M059J (cell line): ENCODE measurements at regions not wholly inside any gene's neighbourhood (a gene's known extent, or its start where the extent isn't known, plus 50 kb on each side); places are given as distances from the start of the nearest gene placed in this dataset.

Experiments used
- DNase-seq: peaks from one replicate; pipeline ENCODE4 v3.0.0-alpha.2; 2012; ENCODE audit warnings: low read depth

DNA sequence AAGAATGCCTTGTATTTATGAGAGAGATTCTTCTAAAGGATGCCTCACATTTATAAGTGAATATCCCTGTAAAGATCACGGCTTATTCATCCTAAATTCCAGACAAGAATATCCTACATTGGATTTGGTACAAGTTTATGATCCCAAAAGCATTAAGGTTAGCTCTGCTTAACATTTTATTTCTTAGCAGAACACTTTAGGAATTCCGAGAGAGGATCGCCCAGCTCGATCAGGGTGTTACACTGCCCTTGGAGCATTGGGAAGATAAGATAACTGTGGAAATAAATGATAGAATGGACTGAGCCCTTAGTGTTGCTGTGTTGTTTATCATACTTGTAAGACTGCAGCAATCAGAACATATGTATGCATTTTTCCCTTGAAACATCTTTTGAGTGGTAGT is 223.0 kb upstream of the CDIN1 start:
- DNase-seq: no peak

GRCh38 chr15:36356978-36357601 is 222.3 kb upstream of the CDIN1 start:
- peak; percentile 54 for DNase-seq

DNA sequence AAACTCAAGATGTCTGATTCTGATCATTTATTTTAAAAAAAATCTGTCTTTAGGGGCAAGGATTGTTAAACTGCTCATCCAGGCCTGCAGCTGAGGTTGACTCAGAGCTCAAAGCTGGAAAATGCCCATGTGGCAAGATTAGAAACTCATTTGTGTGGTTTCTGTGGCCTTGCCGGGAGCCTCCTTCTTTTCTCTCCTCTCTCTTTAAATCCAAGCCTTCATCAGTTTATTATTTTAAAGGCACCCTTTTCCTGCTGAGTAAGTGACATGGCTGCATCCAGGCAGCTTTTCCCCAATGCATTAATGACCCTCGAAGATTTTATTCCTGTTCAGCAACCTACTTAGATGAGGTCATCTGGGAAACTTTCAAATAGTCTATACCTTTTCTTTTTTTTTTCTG is 221.3 kb upstream of the CDIN1 start:
- DNase-seq: peak; percentile 91

DNA sequence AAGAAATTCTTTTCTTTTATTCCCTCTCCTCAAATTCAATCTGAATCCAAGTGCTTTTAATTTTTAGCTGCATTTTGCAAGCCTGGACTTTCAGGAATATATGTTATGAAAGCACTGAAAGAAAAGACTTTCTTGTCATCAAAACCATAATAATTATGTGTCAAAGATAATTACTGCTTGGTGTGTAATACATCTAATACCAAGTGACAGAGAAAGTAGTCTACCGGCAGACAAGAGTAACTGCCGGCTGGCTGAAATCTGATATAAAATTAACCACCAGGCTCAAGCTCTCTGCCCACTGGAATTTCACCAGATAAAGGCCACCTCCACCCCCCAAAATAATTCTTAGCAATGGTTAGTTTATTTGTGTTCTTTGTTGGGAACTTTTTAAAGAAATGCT is 220.9 kb upstream of the CDIN1 start:
- peak; percentile 50 for DNase-seq

DNA sequence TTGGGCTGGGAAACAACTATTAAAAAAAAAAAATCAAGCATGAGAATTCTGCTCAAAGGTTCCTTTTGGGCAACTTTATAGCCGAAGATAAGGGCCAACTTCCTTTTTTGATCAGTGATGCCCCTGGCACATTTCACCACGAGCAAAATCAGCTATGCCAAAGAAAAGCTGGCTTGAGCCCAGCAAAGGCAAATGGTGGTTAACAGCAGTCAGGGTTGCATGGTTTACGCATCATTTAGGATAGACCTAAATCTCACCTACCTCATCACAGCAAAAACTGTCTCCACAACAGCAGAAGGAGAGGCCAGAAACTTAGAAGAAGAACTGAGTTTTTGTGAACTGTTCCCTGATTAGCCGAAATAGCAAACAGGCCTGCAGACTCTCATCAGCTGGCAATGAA is 220.1 kb upstream of the CDIN1 start:
- DNase-seq: peak; percentile 44

GRCh38 chr15:36361351-36361870 is 218.0 kb upstream of the CDIN1 start:
- peak; percentile 34 for DNase-seq

- no peak for DNase-seq
Measured at GRCh38 chr15:36362509-36362915, 216.9 kb upstream of the CDIN1 start.

DNA sequence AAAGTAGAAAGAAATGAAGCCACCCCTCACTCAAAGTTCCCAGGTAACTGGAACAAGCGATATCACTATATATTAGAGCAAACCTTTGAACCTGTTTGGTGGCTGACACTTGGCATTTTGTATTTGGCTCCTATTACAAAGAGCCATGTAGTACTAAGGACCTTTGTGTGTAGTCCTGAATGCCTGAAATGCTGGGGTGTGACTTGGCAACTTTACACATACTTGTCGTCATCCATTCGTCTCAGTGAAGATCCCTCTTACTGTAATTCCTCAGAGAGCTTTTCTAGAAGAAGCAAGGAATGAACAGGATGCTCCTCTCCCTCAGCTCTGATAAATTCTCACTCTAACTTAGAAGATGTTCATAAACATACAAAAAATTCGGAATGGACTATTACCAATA is 216.1 kb upstream of the CDIN1 start:
- peak; percentile 53 for DNase-seq

DNA sequence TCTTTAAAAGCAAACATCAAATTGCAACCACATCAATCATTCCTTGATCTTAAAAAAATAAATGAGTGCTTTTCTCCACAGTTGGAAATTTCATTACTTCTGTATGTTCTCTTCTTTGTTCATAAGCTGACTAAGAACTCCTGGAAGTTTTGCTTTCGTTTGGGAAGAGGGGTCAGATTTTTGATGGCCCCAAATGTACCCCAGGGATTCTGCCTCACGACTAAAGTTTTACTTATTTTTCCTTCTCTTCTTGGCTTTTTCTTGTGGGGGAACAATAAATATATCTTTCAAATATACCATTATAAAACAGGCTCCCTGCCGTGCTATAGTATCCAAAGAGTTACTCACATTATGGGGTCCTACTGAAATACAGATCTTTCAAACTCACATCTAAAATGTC is 215.0 kb upstream of the CDIN1 start:
- DNase-seq: no peak

DNA sequence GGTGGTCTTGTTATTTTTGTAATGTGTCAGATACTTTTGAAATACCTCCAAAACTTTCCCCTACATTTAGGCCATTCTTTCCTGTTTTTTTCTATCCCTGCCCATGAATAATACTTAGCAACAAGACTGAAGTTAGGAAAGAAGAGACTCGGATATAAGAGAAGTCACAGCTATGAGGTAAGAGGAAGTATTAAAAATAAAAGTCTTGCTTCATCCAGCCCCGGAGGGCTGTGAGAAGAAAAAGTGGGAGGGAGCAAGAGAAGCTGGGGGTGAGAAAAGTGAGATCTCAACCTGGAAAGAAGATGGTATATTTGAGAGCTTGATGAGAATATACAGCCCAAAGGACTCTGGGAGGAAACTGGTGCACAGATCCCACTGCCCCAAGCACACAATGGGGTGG is 213.5 kb upstream of the CDIN1 start:
- no peak for DNase-seq

DNA sequence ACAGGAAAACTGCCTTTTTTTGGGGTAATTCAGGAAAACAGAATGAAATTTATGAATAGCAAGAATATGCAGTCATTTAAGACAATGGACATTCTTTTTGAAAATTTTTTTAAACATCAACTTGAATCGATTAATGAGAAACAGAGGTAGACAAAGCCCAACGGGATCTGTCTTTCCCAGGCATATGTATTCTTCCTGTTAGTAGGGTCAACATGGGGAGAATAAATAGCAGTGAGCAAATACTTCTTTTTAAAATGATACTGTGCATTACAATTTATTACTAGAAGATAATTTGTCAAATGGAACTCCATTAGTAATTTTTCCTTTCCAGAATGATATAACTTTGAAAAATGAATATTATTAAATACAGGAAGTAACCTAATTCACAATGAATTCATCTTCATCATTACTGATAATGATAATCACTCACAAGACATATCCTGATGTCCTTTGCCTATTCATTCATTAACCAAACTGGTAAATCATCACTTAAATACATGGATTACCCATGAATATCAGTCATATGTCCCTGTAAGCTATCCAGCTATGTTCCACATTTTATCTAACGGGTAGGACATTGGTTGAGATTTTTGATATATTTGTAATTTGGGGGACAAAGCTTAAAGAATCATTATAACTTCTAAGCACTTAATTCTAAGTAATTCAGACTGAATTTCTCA is 209.2 kb upstream of the CDIN1 start:
- no peak for DNase-seq

GRCh38 chr15:36370731-36371112 is 208.7 kb upstream of the CDIN1 start:
- DNase-seq: peak; percentile 81

- no peak for DNase-seq
Measured at GRCh38 chr15:36371509-36371908, 207.9 kb upstream of the CDIN1 start.

- no peak for DNase-seq
Measured at GRCh38 chr15:36372968-36373367, 206.5 kb upstream of the CDIN1 start.

DNA sequence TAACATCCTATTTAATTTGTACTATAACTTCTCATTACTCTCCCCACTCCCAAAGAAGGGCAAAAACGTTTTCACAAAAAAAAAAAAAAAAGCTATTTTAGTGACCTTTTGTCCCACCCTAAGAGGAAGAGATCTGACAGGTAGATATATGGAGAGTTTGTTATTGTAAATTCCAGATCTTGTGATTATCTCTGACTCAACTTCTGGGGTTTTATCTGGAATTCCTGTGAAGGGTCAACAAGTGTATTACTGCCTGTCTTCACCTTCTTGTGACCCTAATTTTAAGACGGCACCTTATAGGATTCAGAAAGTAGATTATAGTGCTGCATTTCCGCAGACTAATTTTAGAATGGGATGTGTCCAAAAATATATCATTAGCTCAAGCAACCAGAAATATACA is 205.9 kb upstream of the CDIN1 start:
- DNase-seq: peak; percentile 74

DNA sequence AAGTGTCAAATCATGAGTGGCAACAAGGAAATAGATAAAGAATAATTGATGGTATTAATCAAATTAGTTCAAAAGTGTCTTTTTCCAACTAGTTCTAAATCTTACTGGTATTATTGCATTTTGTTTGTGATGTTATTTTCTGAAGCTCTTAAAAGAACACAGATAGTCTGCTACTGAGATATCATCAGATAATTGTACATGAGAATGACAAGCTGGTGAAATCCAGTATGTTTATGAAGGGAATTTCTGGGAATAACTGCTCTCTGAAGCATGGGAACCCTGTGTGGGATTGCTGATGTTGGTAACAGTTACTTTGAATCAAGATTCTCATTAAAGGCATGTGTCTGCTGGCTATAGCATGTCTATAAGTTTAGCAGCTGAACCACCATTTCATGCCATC is 190.3 kb upstream of the CDIN1 start:
- DNase-seq: no peak

GRCh38 chr15:36390491-36390890 is 188.9 kb upstream of the CDIN1 start:
- DNase-seq: no peak

- no peak for DNase-seq
Measured at GRCh38 chr15:36392676-36393266, 186.7 kb upstream of the CDIN1 start.

DNA sequence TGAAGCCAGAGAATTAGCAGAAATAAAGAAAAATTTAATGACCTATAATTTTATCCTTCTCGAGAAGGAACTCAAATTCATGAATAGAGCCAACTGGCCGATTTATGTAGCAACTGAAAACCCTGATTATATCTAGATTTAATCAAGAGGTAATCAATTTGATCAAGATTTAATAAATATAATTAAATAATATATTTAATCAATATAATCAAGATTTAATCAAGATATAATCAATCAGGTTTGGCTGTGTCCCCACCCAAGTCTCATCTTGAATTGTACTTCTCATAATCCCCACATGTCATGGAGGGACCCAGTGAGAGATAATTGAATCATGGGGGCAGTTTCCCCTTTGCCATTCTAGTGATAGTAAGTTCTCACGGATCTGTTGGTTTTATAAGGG is 181.2 kb upstream of the CDIN1 start:
- no peak for DNase-seq

- no peak for DNase-seq
Measured at GRCh38 chr15:36399276-36399675, 180.2 kb upstream of the CDIN1 start.

- DNase-seq: peak; percentile 12
Measured at GRCh38 chr15:36400936-36401585, 178.4 kb upstream of the CDIN1 start.

- peak; percentile 59 for DNase-seq
Measured at GRCh38 chr15:36401586-36401966, 177.8 kb upstream of the CDIN1 start.

DNA sequence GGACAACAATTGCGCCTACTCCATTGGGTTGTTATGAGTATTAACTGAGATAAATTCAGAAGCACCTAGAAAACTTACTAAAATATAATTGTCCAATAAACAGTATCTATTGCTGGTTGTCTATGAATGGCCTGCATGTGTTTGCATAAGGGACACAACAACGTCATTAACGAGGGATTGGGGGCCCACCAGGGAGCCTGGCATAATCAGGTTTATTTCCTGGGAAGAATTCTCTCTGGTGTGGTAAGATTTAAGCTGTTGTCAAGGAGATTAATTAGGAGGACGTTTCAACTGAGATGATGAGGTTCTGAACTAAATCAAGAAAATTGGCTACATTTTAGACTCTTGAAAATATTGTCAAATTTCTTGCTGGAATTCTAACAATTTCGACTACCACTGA is 176.1 kb upstream of the CDIN1 start:
- no peak for DNase-seq
